C4-2B (cell line): ENCODE measurements at regions not wholly inside any gene's neighbourhood (a gene's known extent, or its start where the extent isn't known, plus 50 kb on each side); places are given as distances from the start of the nearest gene placed in this dataset.

Experiments
- H3K27ac ChIP-seq: fragments of 450-650 bp; 2 replicates; pipeline ENCODE4 v1.5.1; 2017
- ZFX ChIP-seq: fragments of 450-650 bp; IDR thresholded peaks from 2 replicates; pipeline ENCODE4 v1.6.1; 2017
- TF ChIP-seq, protein P1 (sequence below): fragments of 450-650 bp; conservative IDR thresholded peaks from 2 replicates; pipeline ENCODE4 v1.5.1; 2017; ENCODE audit warnings: mild to moderate bottlenecking

DNA sequence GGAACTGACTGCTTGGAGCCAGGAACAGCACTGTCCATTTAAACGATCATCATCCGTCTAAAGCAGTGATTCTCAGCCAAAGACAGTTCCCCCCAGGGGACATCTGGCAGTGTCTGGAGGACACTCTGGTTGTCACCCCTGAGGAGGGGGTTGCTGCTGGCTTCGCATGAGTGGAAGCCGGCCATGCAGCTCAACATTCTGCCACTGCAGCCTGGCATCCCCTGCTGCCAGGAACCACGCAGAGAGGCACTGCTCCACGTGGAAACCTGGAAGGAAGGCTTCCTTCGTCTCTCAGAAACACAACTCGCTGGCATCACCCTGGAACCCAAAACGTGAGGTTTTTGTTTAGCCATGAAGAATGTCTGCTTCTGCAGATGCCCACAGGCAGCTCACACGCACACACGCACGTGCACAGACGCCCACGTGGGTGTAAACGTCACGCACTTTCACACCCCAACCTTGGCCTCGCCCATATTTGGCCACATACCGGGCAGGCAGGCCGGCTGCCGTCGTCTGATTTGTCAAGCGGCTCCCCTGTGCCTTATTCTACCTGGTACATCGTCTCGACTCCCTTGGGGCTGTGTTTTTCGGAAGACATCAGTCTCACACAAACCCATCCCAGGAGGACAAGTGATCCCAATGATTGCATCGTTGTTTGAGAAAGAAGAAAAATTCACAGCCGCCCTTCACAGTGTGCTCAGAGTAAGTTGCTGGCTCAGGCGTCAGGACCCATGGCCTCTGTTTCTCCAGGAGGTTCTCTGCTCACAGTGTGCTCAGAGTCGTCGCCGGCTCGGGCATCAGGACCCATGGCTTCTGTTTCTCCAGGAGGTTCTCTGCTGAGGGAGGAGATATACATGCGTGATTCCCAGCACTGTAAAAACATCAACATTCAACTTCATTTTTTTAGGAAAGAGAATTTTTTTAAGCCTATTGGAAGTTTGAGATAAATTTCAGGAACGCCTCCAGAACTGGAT lies 127.2 kb upstream of the PPP2R2D start:
- TF ChIP-seq ZFX = no peak
- TF ChIP-seq, protein P1, sequence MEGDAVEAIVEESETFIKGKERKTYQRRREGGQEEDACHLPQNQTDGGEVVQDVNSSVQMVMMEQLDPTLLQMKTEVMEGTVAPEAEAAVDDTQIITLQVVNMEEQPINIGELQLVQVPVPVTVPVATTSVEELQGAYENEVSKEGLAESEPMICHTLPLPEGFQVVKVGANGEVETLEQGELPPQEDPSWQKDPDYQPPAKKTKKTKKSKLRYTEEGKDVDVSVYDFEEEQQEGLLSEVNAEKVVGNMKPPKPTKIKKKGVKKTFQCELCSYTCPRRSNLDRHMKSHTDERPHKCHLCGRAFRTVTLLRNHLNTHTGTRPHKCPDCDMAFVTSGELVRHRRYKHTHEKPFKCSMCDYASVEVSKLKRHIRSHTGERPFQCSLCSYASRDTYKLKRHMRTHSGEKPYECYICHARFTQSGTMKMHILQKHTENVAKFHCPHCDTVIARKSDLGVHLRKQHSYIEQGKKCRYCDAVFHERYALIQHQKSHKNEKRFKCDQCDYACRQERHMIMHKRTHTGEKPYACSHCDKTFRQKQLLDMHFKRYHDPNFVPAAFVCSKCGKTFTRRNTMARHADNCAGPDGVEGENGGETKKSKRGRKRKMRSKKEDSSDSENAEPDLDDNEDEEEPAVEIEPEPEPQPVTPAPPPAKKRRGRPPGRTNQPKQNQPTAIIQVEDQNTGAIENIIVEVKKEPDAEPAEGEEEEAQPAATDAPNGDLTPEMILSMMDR = no peak
- H3K27ac ChIP-seq = no peak overlapping the region

DNA sequence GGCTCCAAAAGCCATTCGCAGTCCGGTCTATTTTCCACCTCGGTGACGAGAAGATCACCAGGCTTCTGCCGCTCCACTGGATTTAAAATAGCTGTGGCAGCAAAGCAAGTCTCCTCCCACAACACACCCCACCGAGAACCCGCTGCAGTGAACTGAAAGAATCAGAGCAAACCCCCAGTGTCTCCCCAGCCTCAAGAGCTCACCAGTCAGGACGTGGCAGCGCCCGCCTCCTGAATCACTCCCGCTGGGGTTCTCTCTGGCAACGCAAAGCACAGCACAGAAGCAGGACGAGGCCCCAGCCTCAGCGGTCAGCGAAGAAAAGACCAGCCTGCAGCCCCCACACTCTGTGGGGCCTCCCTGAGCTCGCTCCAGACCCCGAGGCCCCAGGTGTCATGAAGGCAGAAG lies 126.1 kb upstream of the PPP2R2D start:
- H3K27ac ChIP-seq = no peak overlapping the region
- TF ChIP-seq ZFX = no peak
- TF ChIP-seq, protein P1 = no peak

DNA sequence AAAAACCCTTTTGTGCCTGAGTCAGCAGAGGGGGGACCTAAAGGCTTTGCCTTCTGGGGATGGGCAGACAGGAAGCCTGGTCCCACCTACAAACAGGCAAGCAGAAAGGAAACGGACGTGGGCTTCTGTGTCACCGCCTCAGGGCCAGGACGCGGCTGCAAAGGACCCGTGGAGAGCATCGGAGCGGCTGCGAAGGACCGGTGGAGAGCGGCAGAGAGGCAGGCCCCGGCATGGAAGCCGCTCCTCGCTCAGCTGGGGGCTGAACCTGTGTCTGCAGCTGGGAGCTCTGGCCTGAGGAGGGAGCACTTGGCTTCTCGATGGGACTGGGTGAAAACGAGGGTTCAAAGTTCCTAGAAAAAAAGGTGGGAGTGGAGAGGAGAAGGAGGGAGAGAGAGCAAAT lies 125.4 kb upstream of the PPP2R2D start:
- TF ChIP-seq, protein P1 = no peak
- TF ChIP-seq ZFX = no peak
- H3K27ac ChIP-seq = no peak overlapping the region

DNA sequence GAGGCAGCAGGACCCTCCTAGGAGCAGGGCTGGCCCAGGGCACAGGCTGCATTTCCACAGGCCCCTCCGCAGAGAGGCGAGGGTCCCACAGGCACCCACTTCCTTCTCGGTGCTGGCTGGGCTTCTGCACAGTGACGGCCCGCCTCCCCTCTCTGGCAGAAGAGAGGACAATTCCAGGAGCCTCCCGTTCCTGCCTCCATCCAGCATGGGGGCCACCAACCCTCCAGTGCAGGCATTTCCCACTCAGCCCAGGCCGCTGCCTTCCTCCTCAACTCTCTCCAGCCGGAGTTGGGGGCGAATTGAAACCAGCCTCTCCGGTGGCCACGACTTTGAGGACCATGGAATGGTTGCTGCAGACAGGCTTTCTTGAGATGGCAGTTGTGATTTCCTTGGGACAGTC lies 125.0 kb upstream of the PPP2R2D start:
- no peak overlapping the region for H3K27ac ChIP-seq
- no peak for TF ChIP-seq ZFX
- TF ChIP-seq, protein P1 = no peak

DNA sequence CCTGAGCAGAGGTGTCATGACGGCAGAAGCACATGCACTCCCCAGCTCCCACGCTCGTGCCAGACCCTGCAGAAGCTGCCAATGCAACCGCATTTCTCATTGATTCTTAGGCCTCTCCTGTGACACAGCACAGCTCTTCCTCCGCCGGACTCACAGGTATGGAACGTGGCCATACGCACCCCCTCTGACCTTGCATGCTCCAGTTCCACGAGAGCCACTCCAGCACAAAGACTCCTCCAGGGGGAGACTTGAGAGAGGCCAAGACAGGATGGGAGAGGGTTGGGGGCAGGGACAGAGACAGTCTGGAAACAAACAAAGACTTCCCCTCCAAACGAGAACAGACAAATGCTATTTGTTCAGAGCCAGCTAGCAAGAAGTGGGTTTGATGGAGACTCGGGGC lies 124.3 kb upstream of the PPP2R2D start:
- no peak for TF ChIP-seq ZFX
- TF ChIP-seq, protein P1 = no peak
- H3K27ac ChIP-seq = no peak overlapping the region

DNA sequence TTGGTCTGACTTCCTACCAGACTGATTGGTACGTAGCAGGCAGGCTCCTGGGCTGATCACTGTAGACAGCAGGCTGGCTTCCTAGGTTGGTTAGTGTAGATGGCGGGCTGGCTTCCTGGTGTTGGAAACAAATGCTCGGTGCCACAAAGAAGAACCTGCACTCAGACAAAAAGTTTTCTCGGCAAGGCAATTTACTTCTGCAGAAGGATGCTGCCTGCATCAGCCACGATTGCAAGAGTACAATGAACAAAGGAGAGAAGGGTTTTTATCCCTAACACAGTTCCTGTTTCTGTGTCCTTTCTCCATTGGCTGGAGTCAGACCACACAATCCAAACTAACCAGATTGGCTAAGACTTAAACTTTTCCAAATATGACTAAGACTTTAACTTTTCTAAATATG lies 123.6 kb upstream of the PPP2R2D start:
- TF ChIP-seq ZFX = no peak
- TF ChIP-seq, protein P1 = no peak
- no peak overlapping the region for H3K27ac ChIP-seq

DNA sequence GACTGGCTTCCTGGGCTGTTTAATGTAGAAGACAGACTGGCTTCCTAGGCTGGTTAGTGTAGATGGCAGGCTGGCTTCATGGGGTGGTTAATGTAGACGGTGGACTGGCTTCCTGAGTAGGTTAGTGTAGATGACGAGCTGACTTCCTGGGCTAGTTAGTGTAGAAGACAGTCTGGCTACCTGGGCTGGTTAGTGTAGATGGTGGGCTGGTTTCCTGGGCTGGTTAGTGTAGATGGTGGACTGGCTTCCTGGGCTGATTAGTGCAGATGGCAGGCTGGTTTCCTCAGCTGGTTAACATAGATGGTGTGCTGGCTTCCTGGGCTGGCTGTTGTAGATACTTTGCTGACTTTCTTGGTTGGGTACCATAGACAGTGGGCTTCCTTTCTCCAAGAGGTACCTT lies 122.9 kb upstream of the PPP2R2D start:
- no peak for TF ChIP-seq ZFX
- TF ChIP-seq, protein P1 = no peak
- no peak overlapping the region for H3K27ac ChIP-seq
